HG02571 (cell line): ENCODE measurements at regions not wholly inside any gene's neighbourhood (a gene's known extent, or its start where the extent isn't known, plus 50 kb on each side); places are given as distances from the start of the nearest gene placed in this dataset.

Experiments
- ATAC-seq: cut with Tn5 transposase; IDR thresholded peaks from one replicate; pipeline ENCODE4 v1.9.1; 2021; ENCODE audit warnings: mild to moderate bottlenecking, moderate library complexity; ENCODE audit not compliant: unreplicated experiment

DNA sequence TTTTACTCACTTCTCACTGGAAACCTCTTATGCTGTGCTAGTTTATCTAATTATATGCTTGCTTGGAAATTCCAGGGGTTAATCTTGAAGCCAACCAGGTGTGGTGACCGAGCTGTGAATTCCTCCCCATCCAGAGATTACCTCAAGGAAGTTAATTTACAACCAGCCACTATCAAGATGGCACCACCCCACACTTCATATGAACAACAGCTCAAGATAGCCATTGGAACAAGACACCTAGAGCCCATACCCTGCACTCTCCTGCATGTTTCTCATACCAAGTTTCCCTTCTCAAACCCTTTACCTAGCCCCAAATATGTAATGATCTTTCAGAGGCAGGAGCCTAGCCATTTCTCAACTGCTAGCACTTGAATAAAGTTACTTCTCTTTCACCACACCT lies 2156.9 kb upstream of the C9orf72 start:
- no peak for ATAC-seq

DNA sequence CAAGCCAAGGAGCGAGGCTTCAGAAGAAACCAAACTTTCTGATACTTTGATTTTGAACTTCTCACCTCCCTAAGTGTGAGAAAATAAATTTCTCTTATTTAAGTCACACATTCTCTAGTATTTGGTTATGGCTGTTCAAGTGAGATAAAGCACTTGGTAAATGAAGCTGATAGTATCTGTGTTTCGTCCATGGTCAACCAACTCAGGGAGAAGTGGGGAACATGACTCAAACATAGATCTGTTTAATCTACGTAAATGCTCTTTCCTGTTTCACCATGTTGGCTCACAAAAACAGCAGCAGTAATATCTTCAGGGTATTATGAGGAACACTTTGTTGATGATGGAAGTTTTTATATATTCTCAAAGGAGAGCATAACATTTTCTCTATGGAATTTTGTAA lies 2167.2 kb upstream of the C9orf72 start:
- no peak for ATAC-seq

DNA sequence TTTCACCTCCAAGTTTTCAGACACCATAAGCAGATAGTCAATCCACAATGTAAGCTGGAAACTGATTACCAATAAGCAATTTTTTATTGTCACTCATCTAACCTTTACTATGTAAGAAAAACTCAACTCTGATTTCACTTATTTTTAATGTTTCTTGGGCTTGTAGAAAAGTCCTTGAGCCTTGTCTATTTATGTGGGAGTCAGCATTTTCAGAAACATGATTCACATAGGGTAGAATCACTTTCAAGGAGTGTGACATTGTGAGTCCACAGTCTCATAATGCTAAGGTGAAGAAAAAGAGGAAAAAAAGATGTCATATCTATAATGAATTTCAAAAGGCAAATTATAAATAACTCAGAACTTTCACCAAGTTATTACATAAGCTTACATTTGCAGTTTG lies 2167.9 kb upstream of the C9orf72 start:
- ATAC-seq = no peak

DNA sequence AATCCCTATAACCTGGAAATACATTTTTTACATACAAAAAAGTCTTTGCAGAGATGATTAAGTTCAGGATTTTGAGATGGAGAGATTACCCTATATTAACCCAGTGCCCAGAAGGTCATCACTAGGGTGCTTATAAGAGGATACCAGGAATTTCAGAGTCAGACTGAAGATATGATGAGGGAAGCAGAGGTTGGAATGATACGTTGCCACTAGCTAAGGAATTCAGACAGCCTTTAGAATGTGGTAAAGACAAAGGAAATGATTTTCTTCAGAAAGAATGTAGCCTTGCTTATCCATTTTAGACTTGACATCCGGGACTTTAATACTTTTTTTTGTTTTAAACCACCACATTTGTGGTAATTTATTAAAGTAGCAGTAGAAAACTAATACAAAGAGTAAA lies 2176.8 kb upstream of the C9orf72 start:
- no peak for ATAC-seq

DNA sequence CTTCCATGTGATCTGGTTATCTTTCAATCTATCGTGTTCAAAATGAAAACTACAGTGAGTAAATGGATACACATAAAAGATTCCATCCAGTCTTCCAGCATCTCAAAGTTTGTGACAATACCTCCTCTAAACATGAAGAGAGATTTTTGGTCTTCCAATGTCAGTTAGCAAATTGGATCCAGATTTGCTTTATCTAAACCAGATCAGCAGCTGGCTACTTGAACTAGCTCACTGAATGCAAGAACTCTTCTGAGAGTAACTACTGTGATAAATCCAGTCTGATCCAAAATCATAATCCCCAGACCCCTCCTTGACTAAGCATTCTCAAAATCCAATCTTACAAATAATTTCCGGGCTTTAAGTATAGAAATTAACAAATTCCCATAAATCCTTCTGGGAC lies 2177.9 kb upstream of the C9orf72 start:
- no peak for ATAC-seq

DNA sequence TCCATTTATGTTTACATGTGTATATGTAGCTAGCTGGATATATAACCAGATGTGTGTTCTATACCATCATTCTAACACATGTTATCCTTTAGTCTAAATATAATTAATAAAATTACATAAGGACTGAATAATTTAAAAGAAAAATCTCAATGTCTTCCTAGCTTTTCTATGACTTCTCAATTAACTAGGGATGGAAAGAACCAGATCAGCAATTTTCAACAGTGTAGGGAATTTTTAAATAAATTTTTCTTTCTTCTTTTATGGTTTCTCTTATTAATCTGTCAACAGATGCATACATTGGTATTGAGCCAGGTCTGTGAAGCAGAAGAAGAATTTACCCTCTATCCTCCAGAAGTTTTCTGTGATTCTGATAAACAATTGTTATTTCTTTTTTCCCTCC lies 2180.4 kb upstream of the C9orf72 start:
- no peak for ATAC-seq

DNA sequence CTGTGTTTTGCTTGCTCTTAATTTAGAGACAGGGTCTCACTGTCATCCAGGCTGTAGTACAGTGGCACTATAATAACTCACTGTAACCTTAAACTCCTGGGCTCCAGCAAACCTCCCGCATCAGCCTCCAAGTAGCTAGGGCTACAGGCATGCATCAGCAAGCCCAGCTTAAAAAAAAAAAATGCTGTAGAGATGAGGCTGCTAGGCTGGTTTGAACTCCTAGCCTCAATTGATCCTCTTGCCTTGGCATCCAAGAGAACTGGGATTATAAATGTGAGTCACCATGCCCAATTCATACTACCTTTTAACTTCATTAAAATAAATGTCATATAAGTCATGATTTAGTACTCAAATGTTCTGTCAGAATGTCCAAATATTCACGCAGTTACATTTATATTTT lies 2195.7 kb upstream of the C9orf72 start:
- ATAC-seq = no peak

DNA sequence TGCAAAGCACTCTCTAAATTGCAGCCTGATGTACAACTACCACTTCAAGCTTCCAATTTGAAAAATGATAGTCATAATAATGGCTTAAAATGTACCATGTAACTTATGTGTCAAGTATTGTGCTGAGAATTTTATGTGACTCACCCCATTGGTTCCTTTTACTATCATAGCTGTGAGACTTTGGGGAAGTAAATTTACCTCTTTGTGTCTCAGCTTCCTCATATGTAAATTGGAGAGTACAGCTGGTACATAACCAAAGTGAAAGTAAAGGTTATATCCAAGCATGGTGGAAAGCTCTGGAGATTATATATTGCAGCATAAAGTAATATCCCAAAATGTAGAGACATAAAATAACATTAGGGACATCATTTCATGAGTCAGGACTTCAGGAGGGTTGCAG lies 2200.4 kb upstream of the C9orf72 start:
- ATAC-seq = no peak

DNA sequence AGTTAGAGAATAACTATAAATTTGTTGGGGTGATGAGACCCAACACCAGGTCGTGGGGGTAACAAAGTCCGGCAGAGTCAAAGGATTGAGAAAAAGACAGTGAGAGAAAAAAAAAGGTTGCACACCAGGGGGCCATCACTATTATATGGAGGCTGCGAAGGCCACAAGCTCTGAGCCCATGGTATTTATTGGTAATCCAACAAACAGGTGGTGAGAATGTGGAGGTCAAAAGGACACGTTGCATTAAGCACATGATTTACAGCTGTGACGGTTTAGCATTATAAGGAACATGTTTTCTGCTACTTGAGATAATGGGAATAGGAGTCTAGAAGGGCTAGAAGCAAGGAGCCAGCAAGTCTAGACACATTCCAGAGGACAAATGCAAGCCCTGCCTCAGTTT lies 2202.2 kb upstream of the C9orf72 start:
- ATAC-seq = no peak

DNA sequence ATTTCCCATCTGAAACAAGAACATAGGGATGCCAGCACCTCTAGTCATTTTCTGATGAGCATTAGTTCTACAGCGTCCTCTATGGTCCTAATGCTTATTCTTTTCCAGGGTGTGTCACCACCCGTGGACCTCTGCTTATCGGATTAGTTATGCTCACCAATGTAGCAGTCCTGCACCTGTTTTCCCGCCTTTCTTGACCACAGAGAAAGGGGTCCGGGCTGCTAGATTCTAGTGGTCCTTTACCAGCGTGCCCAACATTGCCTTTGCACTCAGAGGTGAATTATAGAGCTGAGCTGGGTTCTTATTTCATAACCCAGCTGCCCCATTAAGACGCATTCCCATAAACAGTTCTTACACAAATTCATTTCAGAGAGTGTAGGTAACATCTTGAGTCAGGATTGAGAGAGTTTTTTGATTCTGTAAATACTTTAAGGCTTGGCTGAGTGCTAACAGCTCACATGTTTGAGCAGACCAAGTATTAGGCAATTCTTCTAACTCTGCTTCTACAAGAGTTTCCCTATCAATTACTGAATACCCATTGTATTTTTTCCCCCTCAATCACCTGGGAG lies 2205.1 kb upstream of the C9orf72 start:
- no peak for ATAC-seq

DNA sequence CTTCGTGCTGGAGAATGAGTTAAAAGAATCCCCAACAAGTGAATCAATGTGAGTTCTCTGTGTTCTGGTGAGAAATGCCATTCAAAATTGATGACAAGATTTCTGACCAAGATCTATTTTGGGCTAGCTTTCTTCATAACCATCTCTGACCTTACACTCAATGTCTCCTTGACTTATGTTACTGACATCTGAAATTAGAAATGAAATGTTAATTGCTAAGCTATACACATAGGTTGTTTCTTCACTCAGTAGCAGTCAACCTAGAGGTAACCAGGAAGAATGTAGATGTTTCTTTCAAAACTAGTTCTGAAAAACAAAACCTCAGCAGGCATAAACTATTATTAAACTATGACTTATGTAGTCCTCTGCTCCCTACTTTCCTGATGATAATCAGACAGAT lies 2220.7 kb upstream of the C9orf72 start:
- ATAC-seq = no peak

DNA sequence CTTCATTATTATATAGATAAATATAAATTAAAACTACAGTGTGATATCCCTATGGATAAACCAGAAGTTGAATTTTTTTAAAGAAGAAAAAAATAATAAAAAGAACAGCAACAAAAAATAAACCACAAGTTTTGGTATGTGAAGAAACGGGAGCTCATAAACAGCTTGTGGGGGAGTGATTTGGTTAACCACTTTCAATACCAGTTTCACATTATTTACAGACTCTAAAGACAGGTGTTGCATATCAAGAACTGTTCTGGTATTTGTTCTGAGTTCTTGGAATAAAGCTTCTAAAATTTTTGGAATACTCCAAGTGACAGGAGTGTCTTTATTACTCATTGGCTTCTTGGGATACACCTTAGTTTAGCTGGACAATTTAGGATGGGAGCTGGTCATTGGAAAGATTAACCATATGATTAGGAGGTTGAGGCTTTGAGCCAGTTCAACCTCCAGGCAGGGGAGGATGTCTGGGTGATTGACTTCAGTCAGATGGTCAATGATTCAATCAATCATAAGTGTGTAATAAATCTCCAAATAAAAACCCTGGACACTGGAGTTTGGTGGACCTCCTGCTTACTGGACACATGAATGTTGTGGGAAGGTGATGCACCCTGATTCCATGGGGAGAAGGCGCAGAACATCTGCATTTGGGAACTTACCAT lies 2223.1 kb upstream of the C9orf72 start:
- ATAC-seq = peak; percentile 71

DNA sequence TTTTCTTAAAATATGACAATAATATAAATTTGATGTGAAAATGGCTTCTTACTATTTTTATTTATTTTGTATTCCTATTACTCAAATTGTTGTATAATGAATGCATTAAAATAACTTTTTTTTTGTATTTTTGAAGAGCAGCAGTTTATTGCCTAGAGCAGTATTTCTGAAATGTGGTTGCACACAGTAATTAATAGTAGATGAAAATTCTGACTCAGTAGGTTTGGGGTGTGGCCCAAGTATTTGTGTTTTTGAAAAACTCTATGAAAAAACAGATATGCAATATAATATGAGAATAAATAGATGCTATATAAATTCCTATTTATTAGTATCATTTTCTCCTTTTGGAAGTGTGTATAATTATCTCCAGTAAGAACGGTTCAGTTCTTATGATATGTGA lies 2225.3 kb upstream of the C9orf72 start:
- ATAC-seq = no peak

DNA sequence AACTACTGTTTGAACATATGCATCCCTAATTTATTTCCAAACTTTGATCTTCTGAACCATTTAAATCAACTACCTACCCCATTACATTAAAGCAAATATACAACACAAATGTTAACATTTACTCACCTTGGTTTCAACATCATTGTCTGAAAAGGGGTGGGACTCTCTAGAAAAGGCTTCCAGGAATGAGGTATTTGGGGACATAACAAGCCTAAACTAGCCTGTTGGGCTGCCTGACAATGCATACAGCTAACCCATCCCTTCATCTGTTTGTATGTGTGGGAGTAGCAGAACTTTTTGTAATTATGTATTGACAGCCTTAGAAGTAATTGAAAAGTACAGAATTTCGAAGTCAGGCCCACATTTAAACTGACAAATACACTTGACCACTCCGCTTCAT lies 2225.9 kb upstream of the C9orf72 start:
- no peak for ATAC-seq

DNA sequence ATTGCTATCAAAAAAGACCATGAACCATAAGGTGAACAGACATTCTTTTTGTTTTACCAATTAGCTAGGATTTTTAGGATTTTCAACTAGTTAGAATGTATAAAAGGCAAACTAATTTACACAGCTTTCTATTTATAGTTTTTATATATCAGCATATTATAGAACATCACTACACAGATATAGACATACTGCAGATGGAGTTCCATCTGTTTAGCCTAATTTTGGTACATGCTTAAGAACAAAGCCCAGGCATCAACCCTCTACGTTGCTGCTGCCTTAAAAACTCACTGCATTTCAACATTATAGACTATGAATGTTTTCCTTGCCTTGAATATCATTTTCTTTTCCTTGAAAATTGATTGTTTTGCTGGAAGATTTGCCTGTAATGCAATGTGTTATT lies 2227.5 kb upstream of the C9orf72 start:
- no peak for ATAC-seq

DNA sequence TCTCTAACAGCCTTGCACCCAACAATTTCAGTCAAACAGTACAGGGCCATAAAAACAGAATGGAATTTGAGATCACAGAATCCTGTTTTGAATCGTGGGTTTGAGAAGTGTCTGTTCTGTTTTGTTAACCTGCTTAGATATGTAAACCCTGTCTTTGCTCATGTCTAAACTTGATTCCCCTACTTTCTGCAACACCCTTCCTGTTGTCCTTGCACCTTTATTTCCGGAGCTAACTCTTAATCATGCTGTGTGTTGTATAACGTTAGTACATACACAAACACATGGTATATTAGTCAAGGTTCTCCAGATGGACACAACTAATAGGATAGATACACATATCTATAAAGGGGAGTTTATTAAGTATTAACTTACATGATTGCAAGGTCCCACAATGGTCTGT lies 2229.2 kb upstream of the C9orf72 start:
- no peak for ATAC-seq

DNA sequence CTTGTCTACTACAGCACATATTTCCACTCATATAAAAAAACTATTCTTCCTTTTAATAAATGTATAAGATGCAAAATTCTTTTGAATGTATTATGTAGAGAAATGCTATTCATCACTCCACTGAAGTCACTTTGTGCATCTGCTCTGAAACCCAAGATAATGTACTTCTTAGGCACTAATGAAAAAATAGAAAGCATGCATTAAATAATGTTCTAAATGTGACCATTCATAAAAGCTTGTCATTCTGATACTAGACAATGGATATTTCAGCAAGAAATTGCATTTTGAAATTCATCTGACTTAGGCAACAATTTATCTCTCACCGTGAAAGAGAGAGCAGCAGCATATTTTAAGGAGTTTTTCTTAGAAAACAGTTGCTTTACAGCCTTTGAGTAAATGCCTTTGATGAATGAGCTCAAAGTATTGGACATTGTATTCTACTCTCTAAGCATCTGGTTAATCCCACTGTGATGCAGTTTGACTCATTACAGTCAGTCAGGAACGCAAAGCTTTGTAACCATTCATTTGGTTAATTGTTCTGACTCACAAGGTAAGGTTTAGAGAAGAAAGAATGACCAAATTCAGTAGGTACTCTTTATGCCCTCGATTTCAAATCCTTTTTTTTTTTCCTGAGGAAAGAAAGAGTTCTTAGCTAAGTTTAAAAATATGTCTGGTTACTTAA lies 2233.8 kb upstream of the C9orf72 start:
- ATAC-seq = no peak

DNA sequence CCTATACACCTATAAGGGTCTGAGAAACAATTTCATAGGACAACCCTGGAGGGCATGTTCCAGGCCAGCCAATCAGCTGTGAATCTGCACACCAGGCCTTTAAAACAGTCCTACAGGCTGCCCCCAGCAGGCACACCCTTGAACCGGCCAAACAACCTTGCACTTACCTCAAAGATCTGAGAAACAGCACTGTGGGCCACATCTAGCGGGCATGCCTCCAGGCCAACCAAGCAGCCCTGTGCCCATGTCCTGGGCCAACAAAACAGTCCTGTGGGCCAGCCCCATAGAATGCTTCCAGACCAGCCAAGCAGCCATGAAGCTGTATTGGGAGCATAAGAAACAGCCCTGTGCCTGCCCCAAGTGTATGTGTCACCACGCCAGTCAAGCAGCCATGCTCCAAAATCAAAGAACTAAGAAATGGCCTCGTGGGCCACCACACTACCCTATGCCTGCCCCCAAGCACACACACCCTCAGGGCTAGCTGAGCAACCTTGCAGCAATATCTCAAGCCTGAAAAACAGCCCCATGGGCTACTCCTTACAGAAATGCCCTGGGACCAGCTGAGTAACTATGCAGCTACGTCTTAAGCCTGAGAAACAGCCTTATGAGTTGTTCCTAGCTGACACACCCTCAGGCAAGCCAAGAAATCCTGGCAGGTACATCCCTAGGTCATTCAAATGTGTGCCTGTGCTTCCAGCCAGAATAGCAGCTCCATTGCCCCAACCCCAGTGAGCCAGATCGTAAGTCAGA lies 2243.8 kb upstream of the C9orf72 start:
- ATAC-seq = no peak

DNA sequence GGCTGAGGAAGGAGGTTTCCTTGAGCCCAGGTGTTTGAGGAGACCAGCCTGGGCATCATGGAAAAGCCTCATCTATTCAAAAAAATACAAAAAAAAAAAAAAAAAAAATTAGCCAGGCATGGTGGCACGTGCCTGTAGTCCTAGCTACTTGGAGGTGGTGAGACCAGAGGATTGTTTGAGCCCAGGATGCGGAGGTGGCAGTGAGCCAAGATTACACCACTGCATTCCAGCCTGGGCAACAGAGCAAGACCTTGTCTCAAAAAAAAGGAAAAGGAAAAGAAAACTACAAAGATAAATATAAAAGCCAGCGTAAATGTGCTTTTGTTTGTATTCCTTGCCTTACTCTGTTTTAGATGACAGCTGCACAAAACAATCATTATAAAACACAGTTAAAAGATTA lies 2249.2 kb upstream of the C9orf72 start:
- ATAC-seq = no peak

DNA sequence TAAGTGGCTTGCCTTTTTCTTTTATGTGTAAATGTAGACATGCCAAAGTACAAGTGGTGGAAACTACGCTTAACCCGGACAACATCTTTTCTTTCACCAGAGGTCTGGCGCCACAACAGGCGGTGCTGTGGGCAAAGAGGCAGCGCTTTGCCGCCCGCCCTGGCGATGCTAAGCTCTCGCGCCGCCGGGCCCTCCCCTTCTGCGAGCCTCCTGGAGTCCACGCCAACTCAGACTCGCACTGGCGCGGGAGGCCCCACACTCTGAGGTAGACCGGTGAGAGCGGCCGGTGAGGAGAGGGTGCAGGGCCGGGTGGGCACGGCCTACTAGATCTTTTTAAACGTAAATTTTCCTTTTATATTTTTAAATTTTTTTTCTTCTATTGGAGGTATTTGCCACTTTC lies 2253.1 kb upstream of the C9orf72 start:
- ATAC-seq = no peak

DNA sequence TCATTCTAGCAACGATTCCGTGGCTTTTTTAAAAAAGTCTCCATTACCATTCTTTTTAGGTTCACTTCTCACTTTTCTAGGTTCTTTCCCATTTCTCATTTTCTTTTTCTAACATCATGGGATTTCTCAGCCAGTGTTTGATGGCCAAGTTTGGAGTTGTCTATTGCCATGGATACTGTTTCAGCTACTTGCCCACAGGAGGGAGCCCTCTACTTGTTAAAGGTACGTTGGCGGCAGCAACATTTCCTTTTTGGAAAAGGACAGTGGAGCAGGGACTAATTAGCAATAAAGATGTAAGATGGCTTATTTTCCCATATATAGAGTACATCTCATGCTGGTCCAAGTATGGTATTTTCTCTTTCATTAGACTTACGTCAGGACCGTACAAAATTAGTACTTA lies 2257.5 kb upstream of the C9orf72 start:
- ATAC-seq = no peak

DNA sequence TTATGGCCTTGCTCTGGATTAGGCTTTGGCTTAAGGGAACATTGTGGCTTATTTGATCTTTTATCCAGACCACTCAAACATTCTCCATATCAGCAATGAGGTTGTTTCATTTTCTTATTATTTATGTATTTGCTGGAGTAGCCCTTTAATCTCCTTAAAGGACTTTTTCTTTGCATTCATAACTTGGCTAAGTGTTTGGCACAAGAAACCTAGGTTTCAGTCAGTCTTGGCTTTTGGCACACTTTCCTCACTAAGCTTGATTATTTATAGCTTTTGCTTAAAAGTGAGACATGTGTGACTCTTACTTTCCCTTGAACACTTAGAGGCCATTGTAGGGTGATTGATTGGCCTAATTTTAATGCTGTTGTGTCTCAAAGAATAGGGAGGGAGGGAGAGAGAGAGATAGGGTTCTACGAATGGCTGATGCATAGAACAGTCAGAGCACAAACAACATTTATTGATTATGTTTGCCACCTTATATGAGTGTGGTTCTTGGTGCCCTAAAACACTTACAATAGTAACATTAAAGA lies 2265.3 kb upstream of the C9orf72 start:
- no peak for ATAC-seq
